GM23338 (cell line): ENCODE measurements at regions not wholly inside any gene's neighbourhood (a gene's known extent, or its start where the extent isn't known, plus 50 kb on each side); places are given as distances from the start of the nearest gene placed in this dataset.

Experiments
- ATAC-seq: fragments of 200-7000 bp; cut with Tn5 transposase; 3 replicates; pipeline ENCODE4 v1.9.1; 2020
- DNase-seq: peaks from one replicate; pipeline ENCODE4 v3.0.0-alpha.2; 2015; ENCODE audit warnings: low spot score
- H2AFZ ChIP-seq: fragments of 200-600 bp; sonication (generic); 2 replicates; pipeline ENCODE4 v1.8.0; 2016; ENCODE audit warnings: antibody characterized with exemption, mild to moderate bottlenecking, moderate library complexity
- H3F3A ChIP-seq: fragments of 200-600 bp; sonication (generic); replicated peaks from 2 replicates; pipeline ENCODE4 v1.8.0; 2017; ENCODE audit warnings: antibody characterized with exemption, mixed run types, low read depth
- H3K27ac ChIP-seq: fragments of 200-600 bp; sonication (generic); 2 replicates; pipeline ENCODE4 v1.6.1; 2016; ENCODE audit warnings: low read depth
- H3K27me3 ChIP-seq: fragments of 200-600 bp; sonication (generic); 2 replicates; pipeline ENCODE4 v1.8.0; 2016; ENCODE audit warnings: mild to moderate bottlenecking, mixed run types, moderate library complexity; ENCODE audit not compliant: insufficient read depth
- H3K36me3 ChIP-seq: fragments of 200-600 bp; sonication (generic); 2 replicates; pipeline ENCODE4 v1.8.0; 2016; ENCODE audit warnings: mild to moderate bottlenecking; ENCODE audit not compliant: insufficient read depth
- H3K4me1 ChIP-seq: fragments of 200-600 bp; sonication (generic); 2 replicates; pipeline ENCODE4 v1.8.0; 2016; ENCODE audit warnings: mild to moderate bottlenecking, moderate library complexity; ENCODE audit not compliant: insufficient read depth
- H3K4me2 ChIP-seq: fragments of 200-600 bp; sonication (generic); 2 replicates; pipeline ENCODE4 v1.7.1; 2017; ENCODE audit warnings: mixed run types
- H3K4me3 ChIP-seq: fragments of 200-600 bp; sonication (generic); 2 replicates; pipeline ENCODE4 v1.6.1; 2016; ENCODE audit warnings: mixed run types
- H3K79me2 ChIP-seq: fragments of 200-600 bp; sonication (generic); replicated peaks from 2 replicates; pipeline ENCODE4 v1.8.0; 2017; ENCODE audit warnings: mild to moderate bottlenecking; ENCODE audit not compliant: insufficient read depth
- H3K9me2 ChIP-seq: fragments of 200-600 bp; sonication (generic); 2 replicates; pipeline ENCODE4 v1.8.0; 2017; ENCODE audit not compliant: insufficient read depth
- H4K20me1 ChIP-seq: fragments of 200-600 bp; sonication (generic); replicated peaks from 2 replicates; pipeline ENCODE4 v1.8.0; 2017; ENCODE audit warnings: mild to moderate bottlenecking; ENCODE audit not compliant: insufficient read depth
- H3K27ac Mint-ChIP-seq: 2 replicates; pipeline ENCODE4 v1.8.0; 2020; ENCODE audit warnings: inconsistent platforms, mild to moderate bottlenecking, moderate library complexity, mixed read lengths
- H3K27me3 Mint-ChIP-seq: 3 replicates; pipeline ENCODE4 v1.8.0; 2022; ENCODE audit warnings: low read depth, mild to moderate bottlenecking, moderate library complexity, mixed read lengths, inconsistent platforms; ENCODE audit not compliant: insufficient read depth, poor library complexity
- H3K36me3 Mint-ChIP-seq: 3 replicates; pipeline ENCODE4 v1.8.0; 2021; ENCODE audit warnings: low read depth, mild to moderate bottlenecking, inconsistent platforms, moderate library complexity, mixed read lengths
- H3K4me1 Mint-ChIP-seq: 3 replicates; pipeline ENCODE4 v1.8.0; 2020; ENCODE audit warnings: mild to moderate bottlenecking, inconsistent platforms, mixed read lengths
- H3K4me3 Mint-ChIP-seq: 3 replicates; pipeline ENCODE4 v1.8.0; 2021; ENCODE audit warnings: moderate library complexity, mild to moderate bottlenecking, inconsistent platforms, mixed read lengths
- H3K9me3 Mint-ChIP-seq: 3 replicates; pipeline ENCODE4 v1.8.0; 2020; ENCODE audit warnings: moderate library complexity, mild to moderate bottlenecking, inconsistent platforms, mixed read lengths
- CREB1 ChIP-seq: fragments of 250-450 bp; sonication (Bioruptor Pico); IDR thresholded peaks from 2 replicates; pipeline ENCODE4 v1.5.0; 2020; ENCODE audit warnings: low read depth, mild to moderate bottlenecking, moderate library complexity
- CTCF ChIP-seq, 2 experiments: fragments of 200-600 bp in 1 of 2; sonication (generic) in 1 of 2; conservative IDR thresholded peaks; 2 replicates each; pipeline versions ENCODE4 v1.5.1 to v1.6.1; 2016 to 2017; ENCODE audit warnings: antibody characterized with exemption in 2 of 2, low read depth in 2 of 2, mild to moderate bottlenecking in 2 of 2, moderate library complexity in 1 of 2
- ETS1 ChIP-seq: IDR thresholded peaks from 2 replicates; pipeline ENCODE4 v1.6.1; 2016; ENCODE audit warnings: antibody characterized with exemption
- EZH2 ChIP-seq: fragments of 200-600 bp; sonication (generic); IDR thresholded peaks from one replicate; pipeline ENCODE4 v1.8.0; 2017; ENCODE audit warnings: antibody characterized with exemption, mild to moderate bottlenecking, low read depth; ENCODE audit not compliant: unreplicated experiment
- EZH2phosphoT487 ChIP-seq: fragments of 200-600 bp; sonication (generic); IDR thresholded peaks from one replicate; pipeline ENCODE4 v1.8.1; 2018; ENCODE audit warnings: antibody characterized with exemption; ENCODE audit not compliant: unreplicated experiment
- JUNB ChIP-seq: IDR thresholded peaks from one replicate; pipeline ENCODE4 v1.6.1; 2016; ENCODE audit warnings: antibody characterized with exemption; ENCODE audit not compliant: unreplicated experiment
- NANOG ChIP-seq: IDR thresholded peaks from 2 replicates; pipeline ENCODE4 v1.6.1; 2016; ENCODE audit warnings: antibody characterized with exemption, borderline replicate concordance
- POLR2AphosphoS5 ChIP-seq: IDR thresholded peaks from 2 replicates; pipeline ENCODE4 v1.6.1; 2016; ENCODE audit warnings: antibody characterized with exemption, low read depth
- REST ChIP-seq: IDR thresholded peaks from one replicate; pipeline ENCODE4 v1.6.1; 2018; ENCODE audit warnings: antibody characterized with exemption; ENCODE audit not compliant: unreplicated experiment
- STAT1 ChIP-seq: IDR thresholded peaks from one replicate; pipeline ENCODE4 v1.6.1; 2016; ENCODE audit warnings: antibody characterized with exemption; ENCODE audit not compliant: unreplicated experiment
- ZNF114 ChIP-seq: fragments of 250-450 bp; sonication (Bioruptor Pico); IDR thresholded peaks from 2 replicates; pipeline ENCODE4 v1.5.0; 2020; ENCODE audit warnings: mild to moderate bottlenecking, moderate library complexity
- ZNF331 ChIP-seq: fragments of 250-450 bp; sonication (Bioruptor Pico); IDR thresholded peaks from 2 replicates; pipeline ENCODE4 v1.5.0; 2020; ENCODE audit warnings: low read depth, mild to moderate bottlenecking, moderate library complexity
- ZNF462 ChIP-seq: fragments of 250-450 bp; sonication (Bioruptor Pico); IDR thresholded peaks from 2 replicates; pipeline ENCODE4 v1.5.0; 2020; ENCODE audit warnings: mild to moderate bottlenecking, moderate library complexity

- TF ChIP-seq ZNF462 (no peak), POLR2AphosphoS5 (no peak), NANOG (no peak)
These were observed 353.9 kb downstream of the CDH2 start (continued) for GRCh38 chr18:27823053-27823452.

- no peak for ATAC-seq
- Mint-ChIP-seq H3K27ac (no peak overlapping the region), H3K36me3 (no peaks in the 10 kb centered on the region)
These were observed 368.2 kb downstream of the CDH2 start for GRCh38 chr18:27808683-27809082.

More at GRCh38 chr18:27808683-27809082, 368.2 kb downstream of the CDH2 start:
- DNase-seq: no peak
- H3K9me2 ChIP-seq: no peaks in the 10 kb centered on the region; the same call in 1 of the 2 replicates
- H3K4me1 ChIP-seq: no peaks in the 10 kb centered on the region
- TF ChIP-seq NANOG (no peak), CREB1 (no peak), EZH2 (no peak), CTCF (conservative IDR thresholded peaks at IDR 0.05; ENCODE audit: low read depth in 2 of 2) (no peak), ETS1 (no peak), EZH2phosphoT487 (no peak), JUNB (no peak), REST (no peak), POLR2AphosphoS5 (no peak), ZNF331 (CRISPR knock-in tag) (no peak), ZNF114 (CRISPR knock-in tag) (no peak), STAT1 (no peak)
- Mint-ChIP-seq H3K4me3 (no peak overlapping the region), H3K4me1 (no peaks in the 10 kb centered on the region), H3K9me3 (no peaks in the 10 kb centered on the region), H3K27me3 (no peaks in the 10 kb centered on the region)
- no peaks in the 10 kb centered on the region for H3K36me3 ChIP-seq
- no peak overlapping the region for H3K4me2 ChIP-seq
- H4K20me1 ChIP-seq: no peaks in the 10 kb centered on the region
- H3K27ac ChIP-seq: no peak overlapping the region
- no peaks in the 10 kb centered on the region for H3K27me3 ChIP-seq
- H3F3A ChIP-seq: no peaks in the 10 kb centered on the region
- H2AFZ ChIP-seq: no peak overlapping the region
- H3K4me3 ChIP-seq: no peak overlapping the region
- no peaks in the 10 kb centered on the region for H3K79me2 ChIP-seq
